ENCODE measurements at regions not wholly inside any gene's neighbourhood (a gene's known extent, or its start where the extent isn't known, plus 50 kb on each side); places are given as distances from the start of the nearest gene placed in this dataset.

DNA sequence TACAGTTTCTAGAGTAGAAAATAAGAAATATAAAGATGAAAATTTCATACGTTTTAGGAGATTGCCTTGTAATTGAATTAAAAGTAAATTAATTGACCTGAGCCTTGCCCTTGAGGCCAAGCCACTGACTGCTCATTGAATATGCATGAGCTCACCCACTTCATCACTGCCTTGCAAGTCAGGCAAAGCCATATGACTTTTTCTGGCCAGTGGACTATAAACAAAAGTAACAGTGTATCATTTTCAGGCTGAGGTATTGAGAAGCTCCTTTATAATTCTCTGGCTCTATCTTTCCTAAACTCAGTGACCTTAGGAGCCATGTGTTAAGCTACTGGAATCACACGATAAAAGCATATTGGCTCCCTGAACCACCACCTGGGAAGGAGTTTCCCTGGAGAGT lies 369.3 kb downstream of the NUAK1 start:
- CTCF ChIA-PET = interaction anchor here (0.8 kb wide), 1 partner anchor 586 kb away, joined by 3 read pairs; no protein-coding TSS in a partner anchor
- no peak overlapping the region for H3K9ac ChIP-seq (ENCODE audit: control insufficient read depth, insufficient read depth, low read length)
- SMC1A ChIA-PET (ENCODE audit: uncharacterized antibody, unreplicated experiment) = interaction anchor here (1.0 kb wide), 1 partner anchor 49 kb away, joined by 3 read pairs; no protein-coding TSS in a partner anchor
- intact Hi-C loops (cut with micrococcal nuclease; ENCODE audit: unreplicated experiment) = no loop called here
- POLR2A ChIA-PET = no interaction called here
- in situ Hi-C loops (cut with MboI) = no loop called here
- WGBS (ENCODE audit: insufficient coverage, insufficient replicate concordance, low lambda C conversion rate, missing lambda C conversion rate) = 26% methylated on average over 2 of the region's 2 CpGs
- no peaks in the 10 kb centered on the region for H3K36me3 ChIP-seq (ENCODE audit: control insufficient read depth in 2 of 2, insufficient read depth in 2 of 2, low read length in 1 of 2)
- no peaks in the 10 kb centered on the region for H3K9me3 ChIP-seq (replicated peaks; ENCODE audit: control insufficient read depth, insufficient read depth, low read length)
- no peak for DNase-seq (ENCODE audit: low read depth, low spot score)
- H3K4me1 ChIP-seq (ENCODE audit: control insufficient read depth, insufficient read depth, low read length) = peaks cover 8% of the 10 kb centered on the region
- ATAC-seq = no peak
- H3K27ac ChIP-seq (ENCODE audit: control insufficient read depth, insufficient read depth) = no peak overlapping the region
- H4K20me1 ChIP-seq (ENCODE audit: control insufficient read depth, insufficient read depth) = no peaks in the 10 kb centered on the region
- no TSS peak for BruUV-seq (replicated peaks)
- no peak for FAIRE-seq
- H3K79me2 ChIP-seq (ENCODE audit: control insufficient read depth, insufficient read depth, low read length) = no peaks in the 10 kb centered on the region
- RAD21 ChIA-PET (ENCODE audit: unreplicated experiment) = no interaction called here
- H3K27me3 ChIP-seq (replicated peaks in 1 of 2; ENCODE audit: control insufficient read depth in 2 of 2, insufficient read depth in 2 of 2, low read length in 1 of 2) = no peaks in the 10 kb centered on the region
- H3K4me3 ChIP-seq = no peak overlapping the region
- H3K4me2 ChIP-seq (ENCODE audit: control insufficient read depth, insufficient read depth) = no peak overlapping the region
- H2AFZ ChIP-seq (ENCODE audit: control insufficient read depth, low read depth, low read length) = no peak overlapping the region
- TF ChIP-seq SMARCA5 (IDR thresholded peaks at IDR 0.05) (no peak), IKZF2 (IDR thresholded peaks at IDR 0.05) (no peak), ZNF622 (IDR thresholded peaks at IDR 0.05) (no peak), TAF1 (IDR thresholded peaks at IDR 0.05; ENCODE audit: borderline replicate concordance, low read depth, low read length) (no peak), SMAD5 (IDR thresholded peaks at IDR 0.05; ENCODE audit: low read depth) (no peak), SIN3A (IDR thresholded peaks at IDR 0.05; ENCODE audit: low read depth, low read length) (no peak), SUZ12 (IDR thresholded peaks at IDR 0.05; ENCODE audit: unreplicated experiment) (no peak), BACH1 (IDR thresholded peaks at IDR 0.05; ENCODE audit: borderline replicate concordance) (no peak), EGR1 (IDR thresholded peaks at IDR 0.05; ENCODE audit: borderline replicate concordance in 1 of 2, low read depth in 2 of 2, low read length in 2 of 2) (no peak), ZZZ3 (IDR thresholded peaks at IDR 0.05; ENCODE audit: control insufficient read depth, insufficient read length, low read depth) (no peak), JUNB (IDR thresholded peaks at IDR 0.05) (no peak), MEF2B (IDR thresholded peaks at IDR 0.05; ENCODE audit: partially characterized antibody, poor library complexity, severe bottlenecking) (no peak), SREBF2 (IDR thresholded peaks at IDR 0.05; ENCODE audit: low read length) (no peak), KLF5 (IDR thresholded peaks at IDR 0.05; ENCODE audit: partially characterized antibody) (no peak)
- TF ChIP-seq, protein P1, sequence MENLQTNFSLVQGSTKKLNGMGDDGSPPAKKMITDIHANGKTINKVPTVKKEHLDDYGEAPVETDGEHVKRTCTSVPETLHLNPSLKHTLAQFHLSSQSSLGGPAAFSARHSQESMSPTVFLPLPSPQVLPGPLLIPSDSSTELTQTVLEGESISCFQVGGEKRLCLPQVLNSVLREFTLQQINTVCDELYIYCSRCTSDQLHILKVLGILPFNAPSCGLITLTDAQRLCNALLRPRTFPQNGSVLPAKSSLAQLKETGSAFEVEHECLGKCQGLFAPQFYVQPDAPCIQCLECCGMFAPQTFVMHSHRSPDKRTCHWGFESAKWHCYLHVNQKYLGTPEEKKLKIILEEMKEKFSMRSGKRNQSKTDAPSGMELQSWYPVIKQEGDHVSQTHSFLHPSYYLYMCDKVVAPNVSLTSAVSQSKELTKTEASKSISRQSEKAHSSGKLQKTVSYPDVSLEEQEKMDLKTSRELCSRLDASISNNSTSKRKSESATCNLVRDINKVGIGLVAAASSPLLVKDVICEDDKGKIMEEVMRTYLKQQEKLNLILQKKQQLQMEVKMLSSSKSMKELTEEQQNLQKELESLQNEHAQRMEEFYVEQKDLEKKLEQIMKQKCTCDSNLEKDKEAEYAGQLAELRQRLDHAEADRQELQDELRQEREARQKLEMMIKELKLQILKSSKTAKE (IDR thresholded peaks at IDR 0.05; ENCODE audit: low read depth, poor library complexity, severe bottlenecking) = no peak
- TF ChIP-seq, protein P2, sequence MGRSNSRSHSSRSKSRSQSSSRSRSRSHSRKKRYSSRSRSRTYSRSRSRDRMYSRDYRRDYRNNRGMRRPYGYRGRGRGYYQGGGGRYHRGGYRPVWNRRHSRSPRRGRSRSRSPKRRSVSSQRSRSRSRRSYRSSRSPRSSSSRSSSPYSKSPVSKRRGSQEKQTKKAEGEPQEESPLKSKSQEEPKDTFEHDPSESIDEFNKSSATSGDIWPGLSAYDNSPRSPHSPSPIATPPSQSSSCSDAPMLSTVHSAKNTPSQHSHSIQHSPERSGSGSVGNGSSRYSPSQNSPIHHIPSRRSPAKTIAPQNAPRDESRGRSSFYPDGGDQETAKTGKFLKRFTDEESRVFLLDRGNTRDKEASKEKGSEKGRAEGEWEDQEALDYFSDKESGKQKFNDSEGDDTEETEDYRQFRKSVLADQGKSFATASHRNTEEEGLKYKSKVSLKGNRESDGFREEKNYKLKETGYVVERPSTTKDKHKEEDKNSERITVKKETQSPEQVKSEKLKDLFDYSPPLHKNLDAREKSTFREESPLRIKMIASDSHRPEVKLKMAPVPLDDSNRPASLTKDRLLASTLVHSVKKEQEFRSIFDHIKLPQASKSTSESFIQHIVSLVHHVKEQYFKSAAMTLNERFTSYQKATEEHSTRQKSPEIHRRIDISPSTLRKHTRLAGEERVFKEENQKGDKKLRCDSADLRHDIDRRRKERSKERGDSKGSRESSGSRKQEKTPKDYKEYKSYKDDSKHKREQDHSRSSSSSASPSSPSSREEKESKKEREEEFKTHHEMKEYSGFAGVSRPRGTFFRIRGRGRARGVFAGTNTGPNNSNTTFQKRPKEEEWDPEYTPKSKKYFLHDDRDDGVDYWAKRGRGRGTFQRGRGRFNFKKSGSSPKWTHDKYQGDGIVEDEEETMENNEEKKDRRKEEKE (IDR thresholded peaks at IDR 0.05) = no peak
- TF ChIP-seq, protein P3, sequence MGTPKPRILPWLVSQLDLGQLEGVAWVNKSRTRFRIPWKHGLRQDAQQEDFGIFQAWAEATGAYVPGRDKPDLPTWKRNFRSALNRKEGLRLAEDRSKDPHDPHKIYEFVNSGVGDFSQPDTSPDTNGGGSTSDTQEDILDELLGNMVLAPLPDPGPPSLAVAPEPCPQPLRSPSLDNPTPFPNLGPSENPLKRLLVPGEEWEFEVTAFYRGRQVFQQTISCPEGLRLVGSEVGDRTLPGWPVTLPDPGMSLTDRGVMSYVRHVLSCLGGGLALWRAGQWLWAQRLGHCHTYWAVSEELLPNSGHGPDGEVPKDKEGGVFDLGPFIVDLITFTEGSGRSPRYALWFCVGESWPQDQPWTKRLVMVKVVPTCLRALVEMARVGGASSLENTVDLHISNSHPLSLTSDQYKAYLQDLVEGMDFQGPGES (IDR thresholded peaks at IDR 0.05) = no peak
- TF ChIP-seq, protein P4, sequence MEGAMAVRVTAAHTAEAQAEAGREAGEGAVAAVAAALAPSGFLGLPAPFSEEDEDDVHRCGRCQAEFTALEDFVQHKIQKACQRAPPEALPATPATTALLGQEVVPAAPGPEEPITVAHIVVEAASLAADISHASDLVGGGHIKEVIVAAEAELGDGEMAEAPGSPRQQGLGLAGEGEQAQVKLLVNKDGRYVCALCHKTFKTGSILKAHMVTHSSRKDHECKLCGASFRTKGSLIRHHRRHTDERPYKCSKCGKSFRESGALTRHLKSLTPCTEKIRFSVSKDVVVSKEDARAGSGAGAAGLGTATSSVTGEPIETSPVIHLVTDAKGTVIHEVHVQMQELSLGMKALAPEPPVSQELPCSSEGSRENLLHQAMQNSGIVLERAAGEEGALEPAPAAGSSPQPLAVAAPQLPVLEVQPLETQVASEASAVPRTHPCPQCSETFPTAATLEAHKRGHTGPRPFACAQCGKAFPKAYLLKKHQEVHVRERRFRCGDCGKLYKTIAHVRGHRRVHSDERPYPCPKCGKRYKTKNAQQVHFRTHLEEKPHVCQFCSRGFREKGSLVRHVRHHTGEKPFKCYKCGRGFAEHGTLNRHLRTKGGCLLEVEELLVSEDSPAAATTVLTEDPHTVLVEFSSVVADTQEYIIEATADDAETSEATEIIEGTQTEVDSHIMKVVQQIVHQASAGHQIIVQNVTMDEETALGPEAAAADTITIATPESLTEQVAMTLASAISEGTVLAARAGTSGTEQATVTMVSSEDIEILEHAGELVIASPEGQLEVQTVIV (IDR thresholded peaks at IDR 0.05; ENCODE audit: borderline replicate concordance, partially characterized antibody) = no peak
